Fibroblast of skin of left quadriceps (primary cell): ENCODE measurements at regions not wholly inside any gene's neighbourhood (a gene's known extent, or its start where the extent isn't known, plus 50 kb on each side); places are given as distances from the start of the nearest gene placed in this dataset.

Experiments
- DNase-seq, 2 experiments: peaks; one replicate each; pipeline ENCODE4 v3.0.0-alpha.2; 2013; ENCODE audit warnings: low read depth in 2 of 2

GRCh38 chr5:164376843-164377242 is 871.4 kb downstream of the MAT2B start:
- DNase-seq, result no peak

- no peak for DNase-seq
These were observed 872.3 kb downstream of the MAT2B start for GRCh38 chr5:164377746-164378145.

- DNase-seq, result no peak
These were observed 878.2 kb downstream of the MAT2B start for GRCh38 chr5:164383662-164384061.

- DNase-seq, result no peak
These were observed 887.1 kb downstream of the MAT2B start for GRCh38 chr5:164392531-164392930.

GRCh38 chr5:164394686-164395194 is 889.3 kb downstream of the MAT2B start:
- no peak for DNase-seq

GRCh38 chr5:164412531-164412930 is 907.1 kb downstream of the MAT2B start:
- DNase-seq, result no peak

- DNase-seq, result no peak
These were observed 914.7 kb downstream of the MAT2B start for GRCh38 chr5:164420161-164420560.

GRCh38 chr5:164422400-164422799 is 917.0 kb downstream of the MAT2B start:
- DNase-seq, result peak in 1 of 2 experiments; percentile 1

GRCh38 chr5:164431634-164432304 is 926.4 kb downstream of the MAT2B start:
- DNase-seq, result no peak

- DNase-seq, result no peak
These were observed 927.9 kb downstream of the MAT2B start for GRCh38 chr5:164433106-164433870.

- no peak for DNase-seq
These were observed 930.2 kb downstream of the MAT2B start for GRCh38 chr5:164435576-164435975.

- no peak for DNase-seq
These were observed 934.4 kb downstream of the MAT2B start for GRCh38 chr5:164439799-164440198.

GRCh38 chr5:164449460-164449859 is 944.0 kb downstream of the MAT2B start:
- DNase-seq, result no peak

GRCh38 chr5:164466033-164466432 is 960.6 kb downstream of the MAT2B start:
- DNase-seq, result no peak

- no peak for DNase-seq
These were observed 964.9 kb downstream of the MAT2B start for GRCh38 chr5:164470312-164470711.

GRCh38 chr5:164472165-164472564 is 966.7 kb downstream of the MAT2B start:
- DNase-seq, result no peak

- DNase-seq, result peak in 1 of 2 experiments; percentile 10
These were observed 970.0 kb downstream of the MAT2B start for GRCh38 chr5:164475339-164475977.

GRCh38 chr5:164481270-164481669 is 975.9 kb downstream of the MAT2B start:
- no peak for DNase-seq

GRCh38 chr5:164482351-164482750 is 976.9 kb downstream of the MAT2B start:
- no peak for DNase-seq

- DNase-seq, result no peak
These were observed 979.5 kb downstream of the MAT2B start for GRCh38 chr5:164484948-164485347.

GRCh38 chr5:164487939-164488338 is 982.5 kb downstream of the MAT2B start:
- DNase-seq, result no peak

GRCh38 chr5:164497311-164498064 is 992.1 kb downstream of the MAT2B start:
- DNase-seq, result no peak
